ENCODE measurements at regions not wholly inside any gene's neighbourhood (a gene's known extent, or its start where the extent isn't known, plus 50 kb on each side); places are given as distances from the start of the nearest gene placed in this dataset.
"Not testable (repeated sequence)": the region's sequence is repeated elsewhere in the genome, so short reads cannot be mapped to it uniquely, and the experiment has no call there.

DNA sequence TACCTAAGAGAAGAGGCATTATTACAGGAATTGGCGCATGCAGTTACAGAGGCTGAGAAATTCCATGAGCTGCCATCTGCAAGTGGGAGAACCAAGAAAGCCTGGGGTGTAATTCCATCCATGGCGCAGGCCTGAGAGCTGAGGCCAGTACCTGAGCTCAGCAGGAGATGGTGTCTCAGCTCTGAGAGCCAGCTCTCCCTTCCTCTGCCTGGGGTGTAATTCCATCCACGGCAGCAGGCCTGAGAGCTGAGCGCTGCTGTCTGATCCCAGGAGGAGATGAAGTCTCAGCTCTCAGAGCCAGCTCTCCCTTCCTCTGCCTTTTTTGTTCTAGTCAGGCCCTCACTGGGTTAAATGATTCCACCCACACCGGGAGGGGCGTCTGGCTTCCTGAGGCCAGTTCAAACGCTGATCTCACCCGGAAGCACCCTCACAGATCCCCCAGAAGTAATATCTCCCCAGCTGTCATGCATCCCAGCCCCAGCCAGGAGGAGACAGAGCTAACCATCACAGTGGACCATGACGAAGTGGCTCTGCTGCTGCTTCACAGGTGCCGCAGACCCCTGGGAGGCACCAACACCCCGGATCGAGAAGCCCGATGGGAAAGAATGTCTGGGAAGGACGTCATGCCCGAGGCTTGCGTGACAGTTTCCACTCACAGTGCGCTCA is 4454.9 kb upstream of the TPTE start:
- DNase-seq = not testable (repeated sequence)

DNA sequence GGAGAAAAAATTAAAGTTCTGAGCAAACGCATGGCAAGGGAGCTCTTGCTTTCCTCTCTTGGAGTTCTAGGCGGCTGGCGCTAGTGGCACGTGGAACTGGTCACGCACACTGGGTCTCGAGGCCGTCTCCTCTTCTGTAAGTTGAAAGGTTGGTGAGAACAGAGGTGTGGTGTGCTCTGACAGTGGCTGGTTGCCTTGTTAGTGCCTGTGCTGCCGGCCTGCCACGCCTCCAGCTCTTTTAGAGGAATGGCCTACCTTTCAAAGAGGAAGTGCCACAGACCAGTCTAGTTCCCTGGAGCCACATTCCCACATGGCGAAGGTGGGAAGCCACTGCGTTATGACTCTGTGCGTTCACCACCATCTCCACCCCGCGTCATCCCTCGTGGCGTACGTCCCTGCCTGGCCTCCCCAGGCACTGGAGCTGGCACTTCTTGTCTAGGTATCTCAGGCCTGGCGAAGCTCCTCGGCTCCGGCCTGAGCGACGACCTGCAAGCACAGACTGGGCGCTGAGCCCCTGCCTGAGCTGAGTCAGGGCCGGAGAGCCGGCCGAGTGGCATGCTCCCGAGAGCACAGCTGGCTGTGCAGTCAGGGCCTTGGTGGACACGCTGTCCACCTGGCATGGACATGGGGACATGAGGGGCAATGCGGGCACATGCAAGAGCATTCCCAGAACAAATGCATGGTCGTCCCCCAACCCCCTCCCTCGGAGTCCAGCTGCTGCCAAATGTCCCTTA is 4453.1 kb upstream of the TPTE start:
- DNase-seq = not testable (repeated sequence)

- DNase-seq = not testable (repeated sequence)
Observed at GRCh38 chr21:6070213-6070612, 4451.2 kb upstream of the TPTE start.

DNA sequence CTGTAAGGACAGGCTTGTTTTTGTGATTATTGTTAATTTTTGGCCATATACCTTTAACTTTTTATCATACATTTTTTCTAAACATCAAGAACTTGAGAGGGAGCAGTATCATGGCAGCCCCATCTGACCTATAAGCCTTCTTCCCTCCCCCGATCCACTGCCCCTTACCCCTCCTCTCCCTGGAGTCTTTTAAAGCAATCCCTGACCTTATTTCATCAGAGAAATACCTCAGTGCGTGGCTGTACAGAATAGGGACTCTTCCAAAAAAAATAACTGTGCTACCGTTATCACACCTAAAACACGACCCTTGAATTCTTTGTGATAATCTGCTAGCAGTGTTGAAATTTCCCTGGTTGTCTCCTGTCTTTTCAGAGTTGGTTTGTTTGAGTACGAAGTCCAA is 4448.7 kb upstream of the TPTE start:
- not testable (repeated sequence) for DNase-seq

- not testable (repeated sequence) for DNase-seq
Observed at GRCh38 chr21:6073993-6074705, 4447.2 kb upstream of the TPTE start.

DNA sequence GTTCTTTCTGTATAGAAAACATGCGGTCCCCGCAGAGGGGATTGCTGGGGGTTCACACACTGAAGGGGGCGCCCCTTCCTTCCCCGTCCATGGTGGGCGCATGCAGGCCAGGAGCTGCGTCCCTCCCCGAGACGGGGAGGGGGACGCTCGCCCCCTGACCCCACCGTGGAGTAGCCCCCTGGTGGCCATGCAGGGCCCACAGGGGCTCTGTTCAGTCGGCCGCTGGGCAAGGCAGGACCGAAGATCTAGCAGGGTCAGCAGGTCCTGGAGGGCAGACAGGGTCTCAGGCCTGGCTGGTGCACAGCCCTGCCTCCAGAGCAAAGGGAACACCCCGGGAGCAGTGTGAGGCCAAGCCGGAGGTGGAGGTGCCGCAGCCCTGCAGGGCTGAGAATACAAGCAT is 4446.4 kb upstream of the TPTE start:
- not testable (repeated sequence) for DNase-seq

GRCh38 chr21:6075627-6076208 is 4445.7 kb upstream of the TPTE start:
- not testable (repeated sequence) for DNase-seq

DNA sequence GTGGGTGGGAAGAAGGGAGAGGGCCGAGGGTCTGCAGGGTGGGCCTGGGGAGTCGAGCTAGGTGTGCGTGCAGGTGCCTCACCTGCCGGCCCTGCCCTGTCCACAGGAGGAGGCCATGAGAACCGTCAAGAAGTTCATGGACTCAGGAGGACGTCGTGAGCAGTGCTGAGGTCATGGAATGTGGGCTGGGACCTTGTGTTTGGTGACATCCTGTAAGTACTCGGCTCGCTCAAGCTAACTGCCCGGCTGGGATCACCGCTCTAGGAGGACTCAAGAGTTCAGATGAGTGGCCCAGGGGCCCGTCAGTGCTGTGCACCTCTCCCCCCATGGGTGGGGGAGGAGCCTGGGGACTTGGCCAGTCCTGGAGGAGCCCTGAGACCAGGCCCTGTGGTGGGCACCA is 4444.0 kb upstream of the TPTE start:
- DNase-seq = not testable (repeated sequence)

- DNase-seq = not testable (repeated sequence)
Observed at GRCh38 chr21:6078902-6079301, 4442.5 kb upstream of the TPTE start.

DNA sequence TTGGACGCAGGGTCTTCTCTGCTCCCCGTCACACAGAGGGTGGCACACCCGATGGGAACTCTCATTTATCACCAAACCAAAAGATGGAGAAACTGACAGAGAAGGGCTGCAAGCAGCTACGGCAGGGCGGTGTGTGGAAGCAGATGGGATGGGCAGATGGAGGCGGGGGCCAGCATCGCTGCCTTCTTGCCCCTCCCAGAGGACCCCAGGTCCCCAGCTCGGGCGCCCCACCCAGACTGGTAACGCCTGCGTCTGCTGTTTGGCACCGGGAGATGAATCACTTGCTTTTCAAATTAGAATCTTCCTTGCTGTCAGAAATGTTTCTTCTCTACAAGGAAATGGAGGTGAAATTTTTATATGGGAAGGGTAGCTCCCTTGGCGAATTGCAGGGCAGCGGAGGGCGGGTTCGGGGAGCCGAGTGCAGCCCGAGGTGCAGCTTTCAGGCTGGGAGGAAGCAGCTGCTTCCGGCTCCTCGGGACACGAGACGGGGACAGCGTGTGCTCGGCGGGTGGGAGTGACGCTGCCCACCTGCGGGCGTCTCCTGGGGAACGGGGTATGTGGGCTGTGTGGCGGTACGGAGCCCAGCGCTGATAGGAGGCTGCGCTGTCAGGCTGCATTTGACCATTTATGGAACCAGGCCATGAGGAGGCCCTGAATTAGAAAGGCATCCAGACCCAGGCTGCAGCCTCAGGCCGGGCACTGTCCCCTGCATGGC is 4440.3 kb upstream of the TPTE start:
- not testable (repeated sequence) for DNase-seq

GRCh38 chr21:6082166-6082565 is 4439.2 kb upstream of the TPTE start:
- not testable (repeated sequence) for DNase-seq

- not testable (repeated sequence) for DNase-seq
Observed at GRCh38 chr21:6083574-6084120, 4437.7 kb upstream of the TPTE start.

- DNase-seq = not testable (repeated sequence)
Observed at GRCh38 chr21:6086038-6086437, 4435.3 kb upstream of the TPTE start.

- DNase-seq = not testable (repeated sequence)
Observed at GRCh38 chr21:6087579-6088178, 4433.7 kb upstream of the TPTE start.

- DNase-seq = not testable (repeated sequence)
Observed at GRCh38 chr21:6090286-6090908, 4431.0 kb upstream of the TPTE start.

GRCh38 chr21:6091335-6092027 is 4429.9 kb upstream of the TPTE start:
- DNase-seq = not testable (repeated sequence)

DNA sequence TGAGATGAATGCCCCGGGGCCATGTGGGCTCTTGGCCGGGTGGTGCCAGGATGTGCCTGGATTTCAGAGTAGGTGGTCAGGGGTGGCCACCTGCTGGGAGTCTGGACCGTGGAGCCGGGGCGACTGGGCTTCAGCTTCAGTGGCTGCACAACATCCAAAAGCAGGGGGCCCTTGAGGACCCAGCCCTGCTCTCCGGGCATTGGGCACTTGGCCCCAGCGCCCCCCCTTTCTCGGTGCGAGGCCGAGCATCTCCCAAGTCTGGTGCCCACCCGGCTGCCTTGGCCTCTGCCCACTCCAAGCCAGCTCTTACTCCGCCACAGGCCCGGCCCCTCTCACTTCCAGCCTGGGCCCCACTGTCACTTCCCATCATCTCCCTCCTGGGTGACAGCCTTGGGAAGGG is 4429.0 kb upstream of the TPTE start:
- not testable (repeated sequence) for DNase-seq

- peak; percentile 27 to 36 for DNase-seq
Observed at GRCh38 chr21:6093419-6093818, 4428.0 kb upstream of the TPTE start.

DNA sequence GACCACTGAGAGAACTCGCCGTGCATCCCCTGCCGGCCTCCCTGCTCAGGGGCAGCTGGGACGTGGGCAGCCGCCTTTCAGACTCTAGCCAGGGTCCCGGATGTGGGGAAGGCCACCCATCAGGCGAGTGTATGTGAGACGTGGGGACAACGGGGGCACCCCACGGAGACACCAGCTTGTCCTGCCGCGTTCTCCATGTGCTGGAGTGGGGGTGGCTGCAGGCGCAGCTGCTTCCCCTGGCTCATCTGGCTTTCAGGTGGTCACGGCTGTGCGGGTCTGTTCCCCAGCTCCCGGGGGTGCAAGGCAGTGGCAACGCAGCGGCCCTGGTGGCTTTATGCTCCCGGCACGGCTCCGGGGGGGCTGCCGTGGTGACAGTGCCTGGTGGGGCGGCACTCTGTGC is 4427.5 kb upstream of the TPTE start:
- DNase-seq = not testable (repeated sequence)

GRCh38 chr21:6095304-6095703 is 4426.1 kb upstream of the TPTE start:
- not testable (repeated sequence) for DNase-seq
